T-helper 1 cell (primary cell): ENCODE measurements at regions not wholly inside any gene's neighbourhood (a gene's known extent, or its start where the extent isn't known, plus 50 kb on each side); places are given as distances from the start of the nearest gene placed in this dataset.
"Not testable (repeated sequence)": the region's sequence is repeated elsewhere in the genome, so short reads cannot be mapped to it uniquely, and the experiment has no call there.

Experiments used
- DNase-seq, 5 donors: peaks; one replicate each; pipeline ENCODE4 v3.0.0-alpha.2; 2012 to 2020

DNA sequence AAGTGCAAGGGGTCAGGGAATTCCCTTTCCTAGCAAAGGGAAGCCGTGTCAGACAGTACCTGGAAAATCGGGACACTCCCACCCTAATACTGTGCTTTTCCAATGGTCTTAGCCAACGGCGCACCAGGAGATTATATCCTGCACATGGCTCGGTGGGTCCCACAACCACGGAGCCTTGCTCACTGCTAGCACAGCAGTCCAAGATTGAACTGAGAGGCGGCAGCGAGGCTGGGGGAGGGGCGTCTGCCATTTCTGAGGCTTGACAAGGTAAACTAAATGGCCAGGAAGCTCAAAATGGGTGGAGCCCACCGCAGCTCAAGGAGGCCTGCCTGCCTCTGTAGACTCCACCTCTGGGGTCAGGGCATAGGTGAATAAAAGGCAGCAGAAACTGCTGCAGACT, 76.5 kb upstream of the LINC00632 start:
- DNase-seq: not testable (repeated sequence)

DNA sequence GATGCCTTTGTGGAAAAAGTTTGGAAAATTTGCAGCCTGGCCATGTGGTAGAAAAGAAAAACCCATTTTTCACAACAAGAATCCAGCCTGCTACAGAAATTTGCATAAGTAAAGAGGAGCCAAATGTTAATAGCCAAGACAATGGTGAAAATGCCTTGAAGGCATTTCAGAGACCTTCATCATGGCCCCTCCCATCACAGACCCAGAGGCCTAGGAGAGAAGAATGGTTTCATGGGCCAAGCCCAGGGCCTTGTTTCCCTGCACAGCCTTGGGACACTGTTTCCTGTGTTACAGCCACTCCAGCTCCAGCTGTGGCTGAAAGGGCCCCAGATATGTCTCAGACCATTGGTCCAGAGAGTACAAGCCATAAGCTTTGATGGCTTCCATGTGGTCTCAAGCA, 101.4 kb upstream of the LINC00632 start:
- no peak for DNase-seq

DNA sequence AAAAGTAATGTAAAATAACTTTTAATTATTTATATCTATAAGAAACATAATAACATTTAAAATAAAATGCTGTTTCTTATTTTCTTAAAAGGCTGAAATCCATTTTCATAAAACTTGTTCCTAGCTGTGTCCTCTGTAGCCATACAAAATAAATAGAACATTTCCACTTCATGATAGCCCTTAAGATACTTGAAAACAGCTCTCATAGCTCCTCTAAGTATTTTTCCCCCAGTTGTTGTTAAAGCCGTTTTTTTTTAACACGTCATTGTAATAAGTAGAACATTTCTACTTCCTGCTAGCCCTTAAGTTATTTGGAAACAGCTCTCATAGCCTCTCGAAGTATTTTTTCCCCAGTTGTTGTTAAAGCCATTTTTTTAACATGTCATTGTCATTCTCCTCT, 97.3 kb upstream of the SOX3 start:
- DNase-seq: no peak

DNA sequence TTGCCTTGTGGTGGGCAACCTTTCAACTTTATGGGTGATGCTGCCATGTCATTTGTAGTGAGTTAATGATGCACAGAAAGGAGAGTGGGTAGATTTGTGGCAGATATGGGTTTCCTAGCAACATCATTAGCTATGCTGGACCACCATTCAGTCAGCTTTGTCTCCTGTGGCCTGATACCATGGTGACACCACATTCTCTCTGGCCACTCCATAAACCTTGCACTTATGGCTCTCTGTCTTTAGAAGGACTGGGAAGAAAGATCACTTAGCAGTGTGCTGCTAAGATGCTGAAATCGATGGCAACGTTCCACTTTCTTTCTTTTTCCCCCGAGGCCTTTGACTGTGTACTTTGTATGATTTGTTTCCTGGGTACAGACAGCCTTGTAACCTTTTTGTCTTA, 95.0 kb upstream of the SOX3 start:
- no peak for DNase-seq

DNA sequence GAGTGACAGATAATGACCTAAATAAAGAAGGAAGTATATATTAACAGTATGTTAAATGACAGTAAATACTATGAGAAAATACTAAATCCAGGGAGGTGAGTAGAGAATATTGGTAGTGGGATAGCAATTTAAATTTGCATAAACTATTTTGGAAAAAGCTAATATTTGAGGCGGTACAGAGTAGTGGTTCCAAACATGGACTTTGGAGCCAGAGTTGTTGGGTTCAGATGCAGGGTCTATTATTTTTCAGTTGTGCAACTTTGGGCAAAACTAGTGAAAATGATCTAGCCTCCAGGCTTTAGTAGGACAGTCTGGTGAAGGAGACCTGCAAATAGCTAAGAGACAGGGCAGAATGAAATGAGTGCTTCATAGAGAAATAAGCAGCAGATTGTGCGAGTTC, 84.8 kb upstream of the SOX3 start:
- no peak for DNase-seq

DNA sequence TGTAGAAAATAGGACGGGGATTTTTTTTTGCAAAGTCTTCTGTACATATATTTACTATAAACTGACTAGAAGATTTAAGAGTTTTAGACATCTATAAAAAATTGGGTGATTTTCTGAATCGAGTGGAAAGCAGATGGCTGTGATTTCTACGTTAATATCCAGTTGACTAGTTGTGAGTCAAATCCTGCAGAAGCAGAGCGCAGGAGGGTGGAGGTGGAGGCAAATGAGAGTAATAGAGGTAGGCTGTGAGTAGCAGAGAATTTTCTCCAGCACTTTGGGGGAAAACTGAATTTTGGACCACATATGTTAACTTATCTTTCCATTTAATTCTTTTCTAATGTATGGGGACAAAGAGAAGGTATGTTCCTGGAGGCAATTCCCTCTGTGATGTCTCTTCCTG, 82.1 kb upstream of the SOX3 start:
- no peak for DNase-seq

DNA sequence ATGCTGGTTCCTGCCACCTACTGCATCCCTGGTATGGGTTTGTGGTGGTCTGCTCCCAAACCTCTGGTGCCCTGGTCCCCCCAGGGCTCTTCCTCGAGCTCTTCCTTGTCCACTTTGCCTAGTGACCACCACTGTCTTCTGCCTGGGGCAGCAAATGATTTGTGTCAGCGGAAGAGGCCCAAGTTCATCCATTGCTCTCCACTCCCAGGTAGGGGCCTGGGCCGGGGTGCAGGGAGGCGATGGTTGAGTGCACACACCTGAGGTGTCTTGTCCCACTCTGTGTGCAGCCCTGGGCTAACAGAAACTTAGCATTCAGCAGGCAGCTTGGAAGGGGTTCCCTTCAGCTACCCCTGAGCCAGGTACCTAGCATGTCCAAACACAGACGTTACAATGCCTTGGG, 75.6 kb upstream of the SOX3 start:
- no peak for DNase-seq

DNA sequence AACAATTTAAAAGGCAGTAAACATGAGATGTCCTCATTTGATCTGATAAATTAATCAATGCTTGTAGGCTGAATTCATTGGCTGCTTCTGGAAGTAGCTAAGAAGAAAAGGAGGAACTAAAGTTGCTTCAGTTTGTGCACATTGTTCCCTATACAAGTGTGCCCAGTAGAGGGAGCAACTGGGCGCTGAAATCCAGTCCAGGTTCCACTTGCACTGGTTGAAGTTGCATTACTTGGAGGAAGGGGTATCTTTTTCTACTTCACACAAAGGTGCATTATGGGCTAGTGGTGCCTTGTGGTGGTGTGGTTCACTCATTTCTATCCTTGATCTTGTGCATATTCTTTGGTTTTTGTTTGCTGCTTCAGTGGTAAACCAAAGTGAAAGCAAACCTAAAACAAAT, 67.9 kb upstream of the SOX3 start:
- peak in 1 of 5 donors; percentile 15 for DNase-seq

DNA sequence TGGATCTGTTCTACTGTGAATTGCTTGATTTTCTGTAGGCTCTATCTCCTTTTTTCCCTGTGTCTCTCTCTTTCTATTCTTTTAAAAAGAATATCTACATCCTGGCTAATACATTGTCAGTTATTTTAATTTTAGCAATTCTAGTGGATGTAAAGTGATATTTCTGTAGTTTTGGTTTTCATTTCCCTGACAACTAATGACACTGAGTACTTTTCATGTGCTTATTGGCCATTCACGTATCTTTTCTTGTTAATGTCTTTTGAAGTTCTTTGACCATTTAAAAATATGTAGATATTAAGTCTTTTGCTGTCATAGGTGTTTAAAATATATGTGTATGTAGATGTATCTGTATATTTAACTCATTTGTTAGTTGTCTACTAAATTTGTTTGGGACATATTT, 59.0 kb upstream of the SOX3 start:
- DNase-seq: no peak
